ENCODE measurements at regions not wholly inside any gene's neighbourhood (a gene's known extent, or its start where the extent isn't known, plus 50 kb on each side); places are given as distances from the start of the nearest gene placed in this dataset.

- DNase-seq (ENCODE audit: low spot score), result no peak
Observed at GRCh38 chr5:18043344-18043743, 409.1 kb downstream of the TAF11L14 start.

- no peak for DNase-seq (ENCODE audit: low spot score)
Observed at GRCh38 chr5:18048449-18048848, 414.2 kb downstream of the TAF11L14 start.

GRCh38 chr5:18050345-18050744 lies 416.1 kb downstream of the TAF11L14 start:
- DNase-seq (ENCODE audit: low spot score), result no peak

GRCh38 chr5:18050776-18051175 lies 416.5 kb downstream of the TAF11L14 start:
- no peak for DNase-seq (ENCODE audit: low spot score)

GRCh38 chr5:18051953-18052352 lies 417.7 kb downstream of the TAF11L14 start:
- no peak for DNase-seq (ENCODE audit: low spot score)

GRCh38 chr5:18052569-18052968 lies 418.3 kb downstream of the TAF11L14 start:
- DNase-seq (ENCODE audit: low spot score), result no peak

- DNase-seq (ENCODE audit: low spot score), result no peak
Observed at GRCh38 chr5:18057725-18058124, 423.5 kb downstream of the TAF11L14 start.

GRCh38 chr5:18067615-18068014 lies 433.4 kb downstream of the TAF11L14 start:
- no peak for DNase-seq (ENCODE audit: low spot score)

GRCh38 chr5:18068826-18069225 lies 434.6 kb downstream of the TAF11L14 start:
- DNase-seq (ENCODE audit: low spot score), result no peak

- no peak for DNase-seq (ENCODE audit: low spot score)
Observed at GRCh38 chr5:18069790-18070189, 435.5 kb downstream of the TAF11L14 start.

- no peak for DNase-seq (ENCODE audit: low spot score)
Observed at GRCh38 chr5:18072600-18072999, 438.3 kb downstream of the TAF11L14 start.

GRCh38 chr5:18074961-18075360 lies 440.7 kb downstream of the TAF11L14 start:
- no peak for DNase-seq (ENCODE audit: low spot score)

- no peak for DNase-seq (ENCODE audit: low spot score)
Observed at GRCh38 chr5:18078157-18078556, 443.9 kb downstream of the TAF11L14 start.

- DNase-seq (ENCODE audit: low spot score), result no peak
Observed at GRCh38 chr5:18079831-18080230, 445.6 kb downstream of the TAF11L14 start.

- no peak for DNase-seq (ENCODE audit: low spot score)
Observed at GRCh38 chr5:18088020-18088579, 453.8 kb downstream of the TAF11L14 start.

GRCh38 chr5:18090177-18090576 lies 455.9 kb downstream of the TAF11L14 start:
- no peak for DNase-seq (ENCODE audit: low spot score)

- no peak for DNase-seq (ENCODE audit: low spot score)
Observed at GRCh38 chr5:18091142-18091541, 456.9 kb downstream of the TAF11L14 start.

- DNase-seq (ENCODE audit: low spot score), result no peak
Observed at GRCh38 chr5:18091758-18092157, 457.5 kb downstream of the TAF11L14 start.

- no peak for DNase-seq (ENCODE audit: low spot score)
Observed at GRCh38 chr5:18095061-18095460, 460.8 kb downstream of the TAF11L14 start.

GRCh38 chr5:18097817-18098216 lies 463.6 kb downstream of the TAF11L14 start:
- no peak for DNase-seq (ENCODE audit: low spot score)

- no peak for DNase-seq (ENCODE audit: low spot score)
Observed at GRCh38 chr5:18098691-18099090, 464.4 kb downstream of the TAF11L14 start.

- DNase-seq (ENCODE audit: low spot score), result no peak
Observed at GRCh38 chr5:18099261-18099660, 465.0 kb downstream of the TAF11L14 start.

- DNase-seq (ENCODE audit: low spot score), result no peak
Observed at GRCh38 chr5:18101532-18101931, 467.3 kb downstream of the TAF11L14 start.

GRCh38 chr5:18102733-18103132 lies 468.5 kb downstream of the TAF11L14 start:
- DNase-seq (ENCODE audit: low spot score), result peak; percentile 22

- DNase-seq (ENCODE audit: low spot score), result no peak
Observed at GRCh38 chr5:18105449-18105848, 471.2 kb downstream of the TAF11L14 start.
